Activated T-helper 9 cell treated with anti-CD3 and anti-CD28 coated beads, Interleukin-2, amount 50 U/mL, for 16 hours (primary cell): ENCODE measurements at regions not wholly inside any gene's neighbourhood (a gene's known extent, or its start where the extent isn't known, plus 50 kb on each side); places are given as distances from the start of the nearest gene placed in this dataset.
"Not testable (repeated sequence)": the region's sequence is repeated elsewhere in the genome, so short reads cannot be mapped to it uniquely, and the experiment has no call there.

Experiments
- DNase-seq: peaks from one replicate; pipeline ENCODE4 v3.0.0-alpha.2; 2020; ENCODE audit warnings: low read depth

DNA sequence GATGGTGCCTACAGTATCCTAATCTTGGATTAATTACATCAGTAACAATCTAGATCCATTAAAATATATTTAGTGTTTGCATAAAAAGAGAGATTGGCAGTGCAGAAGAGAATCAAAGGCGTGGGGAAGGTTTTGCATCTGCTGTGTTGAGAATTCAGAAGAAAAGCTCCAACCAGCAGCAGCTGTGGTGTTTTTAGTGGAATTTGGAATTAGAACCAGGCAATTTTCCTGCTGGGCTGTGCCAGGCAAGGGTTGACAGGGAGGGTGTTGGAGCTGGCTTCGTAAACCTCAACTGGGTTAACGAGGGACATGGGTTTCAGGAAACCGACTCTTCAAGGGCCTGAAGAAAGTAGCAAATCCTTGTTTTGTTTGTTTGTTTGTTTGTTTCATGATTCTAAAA is 107.8 kb upstream of the WSCD1 start:
- no peak for DNase-seq

DNA sequence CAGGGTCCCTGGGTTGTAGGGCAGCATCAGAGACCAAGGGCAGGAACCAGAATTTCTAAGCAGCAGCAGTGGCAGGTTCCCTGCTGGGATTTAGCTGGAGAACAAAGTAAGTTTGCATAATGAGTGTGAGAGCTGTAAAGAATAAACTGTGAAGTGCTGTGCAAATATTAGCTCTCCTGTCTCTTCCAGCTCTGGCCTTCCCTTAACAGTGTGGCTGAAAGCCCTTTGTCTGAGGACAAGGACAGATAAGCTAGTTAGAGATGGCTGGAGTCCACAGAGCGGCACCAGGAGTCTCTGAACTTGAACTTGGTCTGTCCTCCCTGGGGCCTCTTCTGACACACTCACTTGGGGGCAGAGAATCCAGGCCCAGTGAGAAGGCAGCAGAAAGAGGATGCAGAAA is 98.2 kb upstream of the WSCD1 start:
- no peak for DNase-seq

- no peak for DNase-seq
Measured at GRCh38 chr17:5973410-5973809, 96.8 kb upstream of the WSCD1 start.

- DNase-seq: no peak
Measured at GRCh38 chr17:5975661-5976060, 94.5 kb upstream of the WSCD1 start.

DNA sequence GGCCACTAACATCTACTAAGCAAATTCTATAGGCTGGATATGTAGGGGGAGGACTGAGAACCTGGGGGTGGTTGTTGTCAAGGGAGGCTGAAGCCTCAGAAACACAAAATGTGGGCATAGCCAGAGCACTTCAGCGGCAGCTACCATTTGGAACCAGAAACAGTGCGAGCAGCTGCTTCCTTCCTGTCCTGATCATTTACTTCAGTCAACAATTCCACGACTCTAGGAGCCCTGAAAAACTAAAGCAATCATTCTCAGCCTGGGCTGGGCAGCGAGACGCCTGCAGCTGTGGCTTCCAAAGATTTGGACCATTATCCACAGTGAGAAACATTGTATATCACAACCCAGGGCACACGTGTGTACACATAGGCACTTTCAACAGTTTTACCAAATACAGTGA is 93.9 kb upstream of the WSCD1 start:
- DNase-seq: no peak

DNA sequence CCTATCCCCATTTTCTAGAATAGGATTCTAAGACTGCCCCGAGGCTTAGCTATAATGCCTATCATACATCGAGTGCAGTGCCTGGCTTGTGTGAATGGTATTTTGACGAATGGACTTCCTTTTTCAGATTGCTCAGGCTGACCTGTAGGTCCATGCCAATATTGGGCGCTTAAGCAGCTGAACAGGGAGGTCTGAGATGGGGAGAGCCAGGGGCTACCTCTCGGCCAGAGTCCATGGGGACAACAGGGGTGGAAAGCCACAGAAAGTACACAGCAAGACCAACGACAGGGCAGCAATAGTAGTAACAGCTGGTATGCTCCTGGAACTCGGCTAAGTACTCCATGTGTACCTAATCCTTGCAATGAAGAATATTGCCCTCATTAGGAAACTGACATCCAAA is 91.7 kb upstream of the WSCD1 start:
- DNase-seq: no peak

DNA sequence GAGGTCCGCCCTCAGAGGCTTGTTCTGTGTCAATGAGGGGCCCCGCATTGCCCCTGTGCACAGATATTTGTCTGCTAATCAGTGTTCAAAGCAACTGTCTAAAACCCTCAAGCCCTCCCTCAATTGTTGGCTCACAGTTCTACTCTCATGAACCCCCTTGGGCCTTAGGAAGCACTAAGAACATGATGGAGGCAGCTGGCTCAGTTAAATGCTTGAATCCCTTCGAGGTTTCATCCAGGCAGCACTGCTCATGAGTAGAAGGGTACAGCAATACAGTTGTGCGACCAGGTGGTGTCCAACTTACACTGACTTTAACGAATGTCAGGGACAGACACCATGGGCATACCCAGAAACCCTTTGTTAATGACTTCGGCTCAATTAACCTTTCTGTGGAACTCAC is 89.2 kb upstream of the WSCD1 start:
- DNase-seq: no peak

- no peak for DNase-seq
Measured at GRCh38 chr17:5986644-5987043, 83.5 kb upstream of the WSCD1 start.

GRCh38 chr17:6000426-6000825 is 69.8 kb upstream of the WSCD1 start:
- DNase-seq: no peak

- DNase-seq: not testable (repeated sequence)
Measured at GRCh38 chr17:6003221-6003620, 67.0 kb upstream of the WSCD1 start.

DNA sequence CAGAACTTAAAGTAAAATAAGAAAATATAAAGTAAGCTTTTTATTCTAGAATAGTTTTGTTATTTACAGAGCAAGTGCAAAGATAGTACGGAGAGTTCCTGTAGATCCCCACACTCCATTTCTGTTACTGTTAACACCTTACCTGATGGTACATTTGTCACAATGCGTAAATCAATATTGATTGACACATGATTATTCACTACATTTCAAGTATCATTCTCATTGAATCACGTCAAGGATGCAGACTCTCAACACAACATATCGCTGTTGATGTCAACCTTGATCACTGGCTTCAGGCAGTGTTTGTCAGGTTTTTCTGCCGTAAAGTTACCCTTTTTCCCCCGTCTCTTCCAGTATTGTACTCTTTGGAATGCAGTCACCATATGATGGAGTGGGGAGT is 64.2 kb upstream of the WSCD1 start:
- DNase-seq: no peak

GRCh38 chr17:6011206-6011605 is 59.0 kb upstream of the WSCD1 start:
- no peak for DNase-seq

DNA sequence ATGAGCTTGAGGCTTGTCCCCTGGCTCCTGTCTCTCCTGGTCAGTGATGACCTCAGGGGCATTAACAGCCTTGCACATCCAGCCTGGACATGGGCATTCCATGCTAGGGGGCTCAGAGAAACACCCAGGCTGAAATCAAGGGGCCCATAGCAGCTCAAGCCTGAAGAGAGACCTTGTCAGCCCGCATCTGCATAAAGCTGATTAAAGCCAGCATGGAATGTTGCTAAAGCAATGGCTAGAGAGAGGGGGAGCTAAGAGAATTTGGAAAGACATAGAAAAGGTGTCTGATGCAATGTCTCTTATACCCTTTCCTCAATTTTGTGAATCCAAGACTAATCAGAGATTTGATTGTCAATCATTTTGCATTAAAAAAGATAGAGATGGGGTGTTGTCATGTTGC is 51.4 kb upstream of the WSCD1 start:
- DNase-seq: no peak

DNA sequence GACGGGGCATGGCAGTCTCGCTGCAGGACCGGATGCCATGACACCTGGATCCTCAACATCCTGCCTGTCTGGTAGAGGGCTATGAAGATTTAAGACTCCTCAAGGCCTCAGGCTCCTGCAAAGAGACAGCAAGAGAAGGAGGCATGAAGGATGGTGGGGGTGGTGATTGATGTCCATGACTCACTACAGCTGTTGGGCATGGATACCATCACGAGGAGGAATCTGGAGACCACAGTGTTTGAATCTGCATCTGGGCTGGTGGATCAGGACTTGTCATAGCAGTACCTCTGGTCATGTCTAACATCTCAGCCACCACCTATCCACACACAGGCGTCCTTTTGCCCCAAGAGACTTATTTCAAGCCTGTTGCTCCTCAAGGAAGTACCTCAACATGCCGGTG is 50.2 kb upstream of the WSCD1 start:
- DNase-seq: no peak

DNA sequence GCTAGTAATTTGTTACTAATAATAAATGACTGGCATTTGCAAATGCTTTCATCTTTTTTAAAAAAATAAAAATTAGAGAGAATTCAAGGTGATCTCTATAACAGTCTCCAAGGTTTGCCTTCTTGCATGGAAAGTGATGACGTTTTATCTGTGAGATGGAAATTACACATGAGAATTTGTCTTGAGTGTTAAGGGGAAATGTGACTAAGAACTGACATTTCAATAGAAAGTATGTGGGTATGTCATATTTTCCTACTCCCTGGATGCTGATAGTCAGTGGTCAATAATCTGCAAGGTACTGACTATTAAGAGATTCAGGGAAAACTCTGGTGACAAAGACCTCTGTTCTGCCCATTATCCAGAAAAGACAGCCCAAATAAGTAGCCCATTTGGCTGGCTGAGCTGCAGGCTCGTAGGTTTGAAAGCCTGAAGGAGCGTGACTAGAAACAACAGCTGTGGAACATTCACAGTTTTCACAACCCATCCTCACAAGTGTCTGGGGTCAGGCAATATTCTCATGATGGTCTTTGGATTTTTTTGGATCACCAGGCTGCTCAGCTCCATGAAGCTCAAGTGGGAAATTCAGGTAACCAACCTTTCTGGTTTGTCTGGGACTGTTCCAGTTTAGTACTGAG is 49.7 kb upstream of the WSCD1 start:
- no peak for DNase-seq
